Gastroesophageal sphincter (tissue), 3 donors: ENCODE measurements at regions not wholly inside any gene's neighbourhood (a gene's known extent, or its start where the extent isn't known, plus 50 kb on each side); places are given as distances from the start of the nearest gene placed in this dataset.

ENCODE experiments used
- EP300 ChIP-seq: sonication (generic); formaldehyde crosslinking; IDR thresholded peaks from one replicate; pipeline ENCODE4 v1.6.1; 2017; ENCODE audit warnings: antibody characterized with exemption, mild to moderate bottlenecking
- POLR2A ChIP-seq, 2 donors: fragments of 450-650 bp; IDR thresholded peaks; one replicate each; pipeline ENCODE4 v1.6.1; 2017; ENCODE audit warnings: antibody characterized with exemption in 2 of 2, mild to moderate bottlenecking in 2 of 2, moderate library complexity in 1 of 2
- POLR2AphosphoS5 ChIP-seq: sonication (generic); formaldehyde crosslinking; IDR thresholded peaks from one replicate; pipeline ENCODE4 v1.6.1; 2017; ENCODE audit warnings: antibody characterized with exemption
- TF ChIP-seq, protein P1 (sequence below), 4 experiments: fragments of 200-600 bp in 2 of 4; fragments of 450-650 bp in 2 of 4; sonication (generic) in 1 of 4; IDR thresholded peaks; one replicate each; pipeline ENCODE4 v1.5.1; 2017 to 2019; ENCODE audit warnings: antibody characterized with exemption in 4 of 4, mild to moderate bottlenecking in 2 of 4, moderate library complexity in 2 of 4

- TF ChIP-seq, protein P1, sequence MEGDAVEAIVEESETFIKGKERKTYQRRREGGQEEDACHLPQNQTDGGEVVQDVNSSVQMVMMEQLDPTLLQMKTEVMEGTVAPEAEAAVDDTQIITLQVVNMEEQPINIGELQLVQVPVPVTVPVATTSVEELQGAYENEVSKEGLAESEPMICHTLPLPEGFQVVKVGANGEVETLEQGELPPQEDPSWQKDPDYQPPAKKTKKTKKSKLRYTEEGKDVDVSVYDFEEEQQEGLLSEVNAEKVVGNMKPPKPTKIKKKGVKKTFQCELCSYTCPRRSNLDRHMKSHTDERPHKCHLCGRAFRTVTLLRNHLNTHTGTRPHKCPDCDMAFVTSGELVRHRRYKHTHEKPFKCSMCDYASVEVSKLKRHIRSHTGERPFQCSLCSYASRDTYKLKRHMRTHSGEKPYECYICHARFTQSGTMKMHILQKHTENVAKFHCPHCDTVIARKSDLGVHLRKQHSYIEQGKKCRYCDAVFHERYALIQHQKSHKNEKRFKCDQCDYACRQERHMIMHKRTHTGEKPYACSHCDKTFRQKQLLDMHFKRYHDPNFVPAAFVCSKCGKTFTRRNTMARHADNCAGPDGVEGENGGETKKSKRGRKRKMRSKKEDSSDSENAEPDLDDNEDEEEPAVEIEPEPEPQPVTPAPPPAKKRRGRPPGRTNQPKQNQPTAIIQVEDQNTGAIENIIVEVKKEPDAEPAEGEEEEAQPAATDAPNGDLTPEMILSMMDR (IDR thresholded peaks at IDR 0.05), result no peak
- no peak for TF ChIP-seq POLR2A (IDR thresholded peaks at IDR 0.05)
- no peak for TF ChIP-seq POLR2AphosphoS5
- TF ChIP-seq EP300, result no peak
Observed at GRCh38 chr5:124883681-124884080, 137.2 kb upstream of the ZNF608 start.
